ENCODE measurements at regions not wholly inside any gene's neighbourhood (a gene's known extent, or its start where the extent isn't known, plus 50 kb on each side); places are given as distances from the start of the nearest gene placed in this dataset.

DNA sequence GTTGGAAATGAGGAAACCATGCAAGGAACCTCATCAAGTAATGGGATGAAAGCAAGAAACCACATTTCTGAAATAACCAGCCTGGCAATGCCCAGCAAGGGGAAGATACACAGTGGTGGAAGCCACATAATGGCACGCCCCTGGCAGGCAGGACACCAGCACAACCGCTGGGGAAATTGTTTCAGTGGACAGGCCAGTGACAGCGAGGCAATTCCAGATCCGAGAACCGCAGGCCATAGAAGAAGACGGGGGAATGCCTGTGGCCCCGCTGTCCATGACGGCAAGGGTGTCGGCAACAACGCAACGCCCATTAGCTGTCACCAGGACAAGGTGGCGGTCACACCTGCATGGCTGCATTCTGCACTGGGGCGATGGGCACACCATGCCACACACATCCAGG, 1389.6 kb downstream of the BRD1 start:
- Histone ChIP-seq H3K79me2 (replicated peaks; ENCODE audit: insufficient read depth) (no peaks in the 10 kb centered on the region), H4K20me1 (replicated peaks; ENCODE audit: insufficient read depth) (no peaks in the 10 kb centered on the region), H3K9me2 (ENCODE audit: insufficient read depth) (no peaks in the 10 kb centered on the region), H3K4me2 (no peak overlapping the region), H3K36me3 (ENCODE audit: insufficient read depth) (no peaks in the 10 kb centered on the region; the same call in 1 of the 2 replicates), H2AFZ (no peak overlapping the region), H3F3A (replicated peaks; ENCODE audit: low read depth) (no peaks in the 10 kb centered on the region), H3K4me3 (no peak overlapping the region), H3K4me1 (ENCODE audit: insufficient read depth) (no peaks in the 10 kb centered on the region), H3K27ac (ENCODE audit: low read depth) (no peak overlapping the region), H3K27me3 (ENCODE audit: insufficient read depth) (no peaks in the 10 kb centered on the region)
- Mint-ChIP-seq H3K4me3 (no peak overlapping the region), H3K27ac (peak overlapping the region; percentile 64; the same call in 1 of the 2 replicates), H3K36me3 (ENCODE audit: low read depth) (no peaks in the 10 kb centered on the region), H3K4me1 (no peaks in the 10 kb centered on the region), H3K27me3 (ENCODE audit: insufficient read depth, low read depth, poor library complexity) (no peaks in the 10 kb centered on the region), H3K9me3 (no peaks in the 10 kb centered on the region; the same call in 2 of the 3 replicates)
- DNase-seq (ENCODE audit: low spot score) = no peak
- ATAC-seq = no peak
- no peak for TF ChIP-seq ZNF114 (CRISPR knock-in tag; IDR thresholded peaks at IDR 0.05)
- TF ChIP-seq STAT1 (IDR thresholded peaks at IDR 0.05; ENCODE audit: unreplicated experiment) = no peak

DNA sequence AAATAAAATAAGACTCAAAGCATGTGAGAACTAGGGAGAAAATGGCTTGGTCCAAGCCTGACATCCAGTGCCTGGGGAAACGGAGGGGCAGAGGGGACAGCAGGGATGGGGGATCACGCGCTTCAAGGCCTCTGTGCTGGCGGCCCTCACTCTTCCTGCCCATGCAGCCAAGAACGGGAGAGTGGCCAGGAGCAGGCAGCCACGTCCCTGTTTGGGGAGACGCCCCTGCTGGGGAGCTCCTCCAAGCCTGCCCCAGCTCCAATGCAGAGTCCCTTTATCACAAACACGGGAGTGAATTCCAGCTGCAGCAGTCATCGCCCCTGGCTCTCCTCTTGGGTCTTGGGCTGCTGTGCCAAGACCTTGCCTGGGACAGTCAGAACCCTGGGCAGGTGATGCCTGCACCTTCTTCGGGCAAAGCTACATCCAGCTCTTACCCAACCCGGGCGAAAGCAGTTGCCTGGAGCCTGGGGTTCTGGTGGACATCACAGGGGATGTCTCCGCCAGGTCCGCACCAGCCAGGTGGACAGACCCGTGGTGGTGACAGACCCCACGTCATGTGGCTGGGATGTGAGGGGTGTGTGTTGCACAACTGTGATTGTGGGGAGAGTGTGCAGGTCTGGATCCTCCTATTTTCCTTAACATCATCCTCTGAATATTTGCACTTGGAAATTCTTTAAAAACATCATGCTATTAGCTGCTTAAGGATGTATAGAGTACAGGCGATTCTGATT, 1391.3 kb downstream of the BRD1 start:
- H3K36me3 ChIP-seq (ENCODE audit: insufficient read depth) = no peaks in the 10 kb centered on the region
- H3K4me3 ChIP-seq = no peak overlapping the region
- no peaks in the 10 kb centered on the region for H3K9me2 ChIP-seq (ENCODE audit: insufficient read depth)
- H3F3A ChIP-seq (replicated peaks; ENCODE audit: low read depth) = no peaks in the 10 kb centered on the region
- no peak overlapping the region for H3K4me2 ChIP-seq
- Mint-ChIP-seq H3K27ac (no peak overlapping the region), H3K4me1 (no peaks in the 10 kb centered on the region), H3K4me3 (no peak overlapping the region), H3K9me3 (no peaks in the 10 kb centered on the region; the same call in 2 of the 3 replicates), H3K36me3 (ENCODE audit: low read depth) (no peaks in the 10 kb centered on the region), H3K27me3 (ENCODE audit: insufficient read depth, low read depth, poor library complexity) (peaks cover 2% of the 10 kb centered on the region)
- H3K27ac ChIP-seq (ENCODE audit: low read depth) = no peak overlapping the region
- H2AFZ ChIP-seq = no peak overlapping the region
- H4K20me1 ChIP-seq (replicated peaks; ENCODE audit: insufficient read depth) = no peaks in the 10 kb centered on the region
- no peaks in the 10 kb centered on the region for H3K27me3 ChIP-seq (ENCODE audit: insufficient read depth)
- ATAC-seq (no peak), DNase-seq (ENCODE audit: low spot score) (no peak)
- no peak for TF ChIP-seq POLR2AphosphoS5 (IDR thresholded peaks at IDR 0.05; ENCODE audit: low read depth)
- H3K79me2 ChIP-seq (replicated peaks; ENCODE audit: insufficient read depth) = no peaks in the 10 kb centered on the region
- H3K4me1 ChIP-seq (ENCODE audit: insufficient read depth) = no peaks in the 10 kb centered on the region

DNA sequence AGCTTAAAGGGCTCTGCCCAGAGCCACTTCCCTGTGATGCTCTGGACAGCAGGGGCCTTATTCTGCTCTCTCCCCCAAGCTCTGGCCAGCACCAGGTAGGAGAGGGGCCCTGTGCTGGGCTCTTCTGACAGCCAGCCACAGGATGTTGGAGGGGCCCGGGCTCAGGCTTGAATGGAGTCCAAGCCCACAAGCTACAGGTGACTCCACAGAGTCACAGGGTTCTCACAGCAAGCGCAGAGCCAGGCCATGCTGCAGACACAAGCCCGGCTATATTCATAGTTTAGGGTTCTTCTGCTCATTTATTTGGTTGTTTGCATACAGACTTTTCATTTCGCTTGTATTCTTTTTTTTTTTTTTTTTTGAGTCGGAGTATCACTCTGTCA, 1392.8 kb downstream of the BRD1 start:
- DNase-seq (ENCODE audit: low spot score) (no peak), ATAC-seq (no peak)
- no peaks in the 10 kb centered on the region for H3K36me3 ChIP-seq (ENCODE audit: insufficient read depth)
- no peak overlapping the region for H3K27ac ChIP-seq (ENCODE audit: low read depth)
- no peaks in the 10 kb centered on the region; the same call in 2 of the 3 replicates for H3K9me3 Mint-ChIP-seq
- no peaks in the 10 kb centered on the region for H3K36me3 Mint-ChIP-seq (ENCODE audit: low read depth)
- no peaks in the 10 kb centered on the region for H3K79me2 ChIP-seq (replicated peaks; ENCODE audit: insufficient read depth)
- no peak overlapping the region for H3K27ac Mint-ChIP-seq
- H3K27me3 ChIP-seq (ENCODE audit: insufficient read depth) = no peaks in the 10 kb centered on the region
- H4K20me1 ChIP-seq (replicated peaks; ENCODE audit: insufficient read depth) = no peaks in the 10 kb centered on the region
- no peak overlapping the region for H3K4me2 ChIP-seq
- no peak overlapping the region for H3K4me3 ChIP-seq
- H2AFZ ChIP-seq = no peak overlapping the region
- H3F3A ChIP-seq (replicated peaks; ENCODE audit: low read depth) = no peaks in the 10 kb centered on the region
- H3K27me3 Mint-ChIP-seq (ENCODE audit: insufficient read depth, low read depth, poor library complexity) = peaks cover 3% of the 10 kb centered on the region
- no peaks in the 10 kb centered on the region for H3K4me1 ChIP-seq (ENCODE audit: insufficient read depth)
- H3K4me1 Mint-ChIP-seq = no peaks in the 10 kb centered on the region
- no peaks in the 10 kb centered on the region for H3K9me2 ChIP-seq (ENCODE audit: insufficient read depth)
- H3K4me3 Mint-ChIP-seq = no peak overlapping the region
- TF ChIP-seq EZH2 (IDR thresholded peaks at IDR 0.05; ENCODE audit: low read depth, unreplicated experiment) (no peak), ZNF331 (CRISPR knock-in tag; IDR thresholded peaks at IDR 0.05; ENCODE audit: low read depth) (no peak), JUNB (IDR thresholded peaks at IDR 0.05; ENCODE audit: unreplicated experiment) (no peak), POLR2AphosphoS5 (IDR thresholded peaks at IDR 0.05; ENCODE audit: low read depth) (no peak), STAT1 (IDR thresholded peaks at IDR 0.05; ENCODE audit: unreplicated experiment) (no peak), ZNF114 (CRISPR knock-in tag; IDR thresholded peaks at IDR 0.05) (no peak), CREB1 (CRISPR knock-in tag; IDR thresholded peaks at IDR 0.05; ENCODE audit: low read depth) (no peak), EZH2phosphoT487 (IDR thresholded peaks at IDR 0.05; ENCODE audit: unreplicated experiment) (no peak), NANOG (IDR thresholded peaks at IDR 0.05; ENCODE audit: borderline replicate concordance) (no peak)
- TF ChIP-seq, protein P1, sequence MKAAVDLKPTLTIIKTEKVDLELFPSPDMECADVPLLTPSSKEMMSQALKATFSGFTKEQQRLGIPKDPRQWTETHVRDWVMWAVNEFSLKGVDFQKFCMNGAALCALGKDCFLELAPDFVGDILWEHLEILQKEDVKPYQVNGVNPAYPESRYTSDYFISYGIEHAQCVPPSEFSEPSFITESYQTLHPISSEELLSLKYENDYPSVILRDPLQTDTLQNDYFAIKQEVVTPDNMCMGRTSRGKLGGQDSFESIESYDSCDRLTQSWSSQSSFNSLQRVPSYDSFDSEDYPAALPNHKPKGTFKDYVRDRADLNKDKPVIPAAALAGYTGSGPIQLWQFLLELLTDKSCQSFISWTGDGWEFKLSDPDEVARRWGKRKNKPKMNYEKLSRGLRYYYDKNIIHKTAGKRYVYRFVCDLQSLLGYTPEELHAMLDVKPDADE (IDR thresholded peaks at IDR 0.05) = no peak
- TF ChIP-seq, protein P2, sequence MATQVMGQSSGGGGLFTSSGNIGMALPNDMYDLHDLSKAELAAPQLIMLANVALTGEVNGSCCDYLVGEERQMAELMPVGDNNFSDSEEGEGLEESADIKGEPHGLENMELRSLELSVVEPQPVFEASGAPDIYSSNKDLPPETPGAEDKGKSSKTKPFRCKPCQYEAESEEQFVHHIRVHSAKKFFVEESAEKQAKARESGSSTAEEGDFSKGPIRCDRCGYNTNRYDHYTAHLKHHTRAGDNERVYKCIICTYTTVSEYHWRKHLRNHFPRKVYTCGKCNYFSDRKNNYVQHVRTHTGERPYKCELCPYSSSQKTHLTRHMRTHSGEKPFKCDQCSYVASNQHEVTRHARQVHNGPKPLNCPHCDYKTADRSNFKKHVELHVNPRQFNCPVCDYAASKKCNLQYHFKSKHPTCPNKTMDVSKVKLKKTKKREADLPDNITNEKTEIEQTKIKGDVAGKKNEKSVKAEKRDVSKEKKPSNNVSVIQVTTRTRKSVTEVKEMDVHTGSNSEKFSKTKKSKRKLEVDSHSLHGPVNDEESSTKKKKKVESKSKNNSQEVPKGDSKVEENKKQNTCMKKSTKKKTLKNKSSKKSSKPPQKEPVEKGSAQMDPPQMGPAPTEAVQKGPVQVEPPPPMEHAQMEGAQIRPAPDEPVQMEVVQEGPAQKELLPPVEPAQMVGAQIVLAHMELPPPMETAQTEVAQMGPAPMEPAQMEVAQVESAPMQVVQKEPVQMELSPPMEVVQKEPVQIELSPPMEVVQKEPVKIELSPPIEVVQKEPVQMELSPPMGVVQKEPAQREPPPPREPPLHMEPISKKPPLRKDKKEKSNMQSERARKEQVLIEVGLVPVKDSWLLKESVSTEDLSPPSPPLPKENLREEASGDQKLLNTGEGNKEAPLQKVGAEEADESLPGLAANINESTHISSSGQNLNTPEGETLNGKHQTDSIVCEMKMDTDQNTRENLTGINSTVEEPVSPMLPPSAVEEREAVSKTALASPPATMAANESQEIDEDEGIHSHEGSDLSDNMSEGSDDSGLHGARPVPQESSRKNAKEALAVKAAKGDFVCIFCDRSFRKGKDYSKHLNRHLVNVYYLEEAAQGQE (IDR thresholded peaks at IDR 0.05; ENCODE audit: unreplicated experiment) = no peak
- TF ChIP-seq, protein P3, sequence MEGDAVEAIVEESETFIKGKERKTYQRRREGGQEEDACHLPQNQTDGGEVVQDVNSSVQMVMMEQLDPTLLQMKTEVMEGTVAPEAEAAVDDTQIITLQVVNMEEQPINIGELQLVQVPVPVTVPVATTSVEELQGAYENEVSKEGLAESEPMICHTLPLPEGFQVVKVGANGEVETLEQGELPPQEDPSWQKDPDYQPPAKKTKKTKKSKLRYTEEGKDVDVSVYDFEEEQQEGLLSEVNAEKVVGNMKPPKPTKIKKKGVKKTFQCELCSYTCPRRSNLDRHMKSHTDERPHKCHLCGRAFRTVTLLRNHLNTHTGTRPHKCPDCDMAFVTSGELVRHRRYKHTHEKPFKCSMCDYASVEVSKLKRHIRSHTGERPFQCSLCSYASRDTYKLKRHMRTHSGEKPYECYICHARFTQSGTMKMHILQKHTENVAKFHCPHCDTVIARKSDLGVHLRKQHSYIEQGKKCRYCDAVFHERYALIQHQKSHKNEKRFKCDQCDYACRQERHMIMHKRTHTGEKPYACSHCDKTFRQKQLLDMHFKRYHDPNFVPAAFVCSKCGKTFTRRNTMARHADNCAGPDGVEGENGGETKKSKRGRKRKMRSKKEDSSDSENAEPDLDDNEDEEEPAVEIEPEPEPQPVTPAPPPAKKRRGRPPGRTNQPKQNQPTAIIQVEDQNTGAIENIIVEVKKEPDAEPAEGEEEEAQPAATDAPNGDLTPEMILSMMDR (conservative IDR thresholded peaks at IDR 0.05; ENCODE audit: low read depth in 2 of 2) = no peak

Data from GM23338 (cell line).